ENCODE measurements at regions not wholly inside any gene's neighbourhood (a gene's known extent, or its start where the extent isn't known, plus 50 kb on each side); places are given as distances from the start of the nearest gene placed in this dataset.

DNA sequence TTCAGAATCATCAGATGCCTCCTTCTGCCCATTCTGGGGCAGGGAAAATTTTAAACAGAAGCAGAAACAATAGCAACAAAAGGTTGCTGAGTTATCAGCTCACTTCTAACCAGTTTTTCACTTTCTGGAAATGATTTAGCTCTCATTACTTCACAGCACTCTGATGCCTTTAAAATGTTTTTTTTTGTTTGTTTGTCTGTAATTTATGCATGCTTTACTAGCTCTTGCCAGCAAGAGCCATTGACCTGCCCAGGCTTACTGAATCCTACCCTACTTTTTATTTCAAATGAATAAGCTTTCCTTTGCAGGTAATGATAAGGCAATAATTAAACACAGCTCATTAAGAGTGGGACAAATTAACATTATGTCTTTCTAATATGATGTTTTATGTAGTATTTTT is 466.1 kb upstream of the NOVA1 start:
- no peaks in the 10 kb centered on the region for H3K79me1 ChIP-seq (ENCODE audit: low read depth, low read length)
- no peak overlapping the region for H3K14ac ChIP-seq (ENCODE audit: low read length)
- no peak overlapping the region for H2BK120ac ChIP-seq (ENCODE audit: low read depth, low read length)
- H3K4me2 ChIP-seq (ENCODE audit: insufficient read depth, low read length, poor library complexity, severe bottlenecking) = no peak overlapping the region
- no peaks in the 10 kb centered on the region for H3K36me3 ChIP-seq (replicated peaks in 1 of 2; ENCODE audit: control insufficient read depth in 2 of 2, insufficient read depth in 2 of 2, low read length in 2 of 2)
- H4K8ac ChIP-seq (ENCODE audit: low read depth, low read length) = no peak overlapping the region
- H2AFZ ChIP-seq (ENCODE audit: low read length) = no peak overlapping the region
- no peak overlapping the region for H2BK15ac ChIP-seq (ENCODE audit: low read length)
- no peak for DNase-seq (ENCODE audit: low spot score)
- H3K4me1 ChIP-seq (ENCODE audit: control insufficient read depth in 2 of 2, insufficient read depth in 1 of 2, low read depth in 1 of 2, low read length in 2 of 2) = peaks cover 0 to 2% of the 10 kb centered on the region in 2 donors
- H3K9me3 ChIP-seq (replicated peaks in 1 of 2; ENCODE audit: control insufficient read depth in 2 of 2, insufficient read depth in 1 of 2, low read depth in 1 of 2, low read length in 2 of 2) = no peaks in the 10 kb centered on the region
- no peak overlapping the region for H3K23ac ChIP-seq (ENCODE audit: low read depth, low read length, poor library complexity)
- no peak overlapping the region for H2BK12ac ChIP-seq (ENCODE audit: low read length)
- H2AK5ac ChIP-seq (ENCODE audit: low read depth, low read length) = no peak overlapping the region
- H3K4ac ChIP-seq (ENCODE audit: low read length) = no peak overlapping the region
- no peak overlapping the region for H4K91ac ChIP-seq (ENCODE audit: low read depth, low read length, poor library complexity)
- H3K27ac ChIP-seq (replicated peaks; ENCODE audit: low read length) = no peak overlapping the region
- no peak overlapping the region for H3K18ac ChIP-seq (ENCODE audit: low read length)
- H3K9ac ChIP-seq (ENCODE audit: low read depth, low read length, poor library complexity) = no peak overlapping the region
- H3K4me3 ChIP-seq (ENCODE audit: low read length in 2 of 2) = no peak overlapping the region
- H3K27me3 ChIP-seq (ENCODE audit: control insufficient read depth in 3 of 3, insufficient read depth in 3 of 3, low read depth in 1 of 3, low read length in 3 of 3) = no peaks in the 10 kb centered on the region
- H2BK5ac ChIP-seq (ENCODE audit: low read length) = no peak overlapping the region

GRCh38 chr14:27065886-27066285 is 468.1 kb upstream of the NOVA1 start:
- H4K8ac ChIP-seq (ENCODE audit: low read depth, low read length) = no peak overlapping the region
- no peak overlapping the region for H3K9ac ChIP-seq (ENCODE audit: low read depth, low read length, poor library complexity)
- no peaks in the 10 kb centered on the region for H3K79me1 ChIP-seq (ENCODE audit: low read depth, low read length)
- no CpG with 5 or more reads among the region's 2 CpGs for whole genome bisulfite sequencing, 2 donors (ENCODE audit: extremely low coverage in 2 of 2, insufficient read length in 2 of 2, insufficient replicate concordance in 1 of 2)
- H3K4me1 ChIP-seq (ENCODE audit: control insufficient read depth in 2 of 2, insufficient read depth in 1 of 2, low read depth in 1 of 2, low read length in 2 of 2) = peaks cover 0 to 2% of the 10 kb centered on the region in 2 donors
- no peak overlapping the region for H4K91ac ChIP-seq (ENCODE audit: low read depth, low read length, poor library complexity)
- H2BK12ac ChIP-seq (ENCODE audit: low read length) = no peak overlapping the region
- no peaks in the 10 kb centered on the region for H3K36me3 ChIP-seq (replicated peaks in 1 of 2; ENCODE audit: control insufficient read depth in 2 of 2, insufficient read depth in 2 of 2, low read length in 2 of 2)
- no peak overlapping the region for H2BK15ac ChIP-seq (ENCODE audit: low read length)
- no peak overlapping the region for H2BK5ac ChIP-seq (ENCODE audit: low read length)
- H3K4ac ChIP-seq (ENCODE audit: low read length) = no peak overlapping the region
- no peak overlapping the region for H3K4me3 ChIP-seq (ENCODE audit: low read length in 2 of 2)
- H3K4me2 ChIP-seq (ENCODE audit: insufficient read depth, low read length, poor library complexity, severe bottlenecking) = no peak overlapping the region
- H3K18ac ChIP-seq (ENCODE audit: low read length) = no peak overlapping the region
- no peaks in the 10 kb centered on the region for H3K27me3 ChIP-seq (ENCODE audit: control insufficient read depth in 3 of 3, insufficient read depth in 3 of 3, low read depth in 1 of 3, low read length in 3 of 3)
- H2AK5ac ChIP-seq (ENCODE audit: low read depth, low read length) = no peak overlapping the region
- no peak overlapping the region for H3K27ac ChIP-seq (replicated peaks; ENCODE audit: low read length)
- H3K23ac ChIP-seq (ENCODE audit: low read depth, low read length, poor library complexity) = no peak overlapping the region
- no peak for DNase-seq (ENCODE audit: low spot score)
- no peak overlapping the region for H2BK120ac ChIP-seq (ENCODE audit: low read depth, low read length)
- H3K14ac ChIP-seq (ENCODE audit: low read length) = no peak overlapping the region
- H3K9me3 ChIP-seq (replicated peaks in 1 of 2; ENCODE audit: control insufficient read depth in 2 of 2, insufficient read depth in 1 of 2, low read depth in 1 of 2, low read length in 2 of 2) = no peaks in the 10 kb centered on the region
- no peak overlapping the region for H2AFZ ChIP-seq (ENCODE audit: low read length)

DNA sequence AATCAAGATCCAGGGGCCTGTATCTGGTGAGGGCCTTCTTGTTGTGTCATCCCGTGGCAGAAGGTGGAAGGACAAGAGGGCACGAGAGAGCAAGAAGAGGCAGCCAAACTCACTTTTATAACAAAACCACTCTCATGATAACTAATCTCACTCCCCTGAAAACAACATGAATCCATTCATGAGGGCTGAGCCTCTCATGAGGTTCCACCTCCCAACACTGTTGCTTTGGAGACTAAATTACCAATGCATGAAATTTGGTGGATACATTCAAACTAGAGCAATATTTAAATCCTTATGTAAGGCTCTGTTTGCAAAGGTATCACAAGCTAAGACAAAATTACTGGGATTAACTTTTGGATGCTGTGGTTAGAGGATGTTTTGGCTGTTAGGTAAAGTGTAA is 470.1 kb upstream of the NOVA1 start:
- no CpG with 5 or more reads among the region's 2 CpGs for WGBS, 2 donors (ENCODE audit: extremely low coverage in 2 of 2, insufficient read length in 2 of 2, insufficient replicate concordance in 1 of 2)
- no peak overlapping the region for H3K4ac ChIP-seq (ENCODE audit: low read length)
- no peak overlapping the region for H4K91ac ChIP-seq (ENCODE audit: low read depth, low read length, poor library complexity)
- no peak overlapping the region for H3K23ac ChIP-seq (ENCODE audit: low read depth, low read length, poor library complexity)
- no peak for DNase-seq (ENCODE audit: low spot score)
- peaks cover 0 to 2% of the 10 kb centered on the region in 2 donors for H3K4me1 ChIP-seq (ENCODE audit: control insufficient read depth in 2 of 2, insufficient read depth in 1 of 2, low read depth in 1 of 2, low read length in 2 of 2)
- H3K14ac ChIP-seq (ENCODE audit: low read length) = no peak overlapping the region
- H3K27me3 ChIP-seq (ENCODE audit: control insufficient read depth in 3 of 3, insufficient read depth in 3 of 3, low read depth in 1 of 3, low read length in 3 of 3) = no peaks in the 10 kb centered on the region
- H3K4me3 ChIP-seq (ENCODE audit: low read length in 2 of 2) = no peak overlapping the region
- no peak overlapping the region for H2BK12ac ChIP-seq (ENCODE audit: low read length)
- no peak overlapping the region for H2BK5ac ChIP-seq (ENCODE audit: low read length)
- no peaks in the 10 kb centered on the region for H3K36me3 ChIP-seq (replicated peaks in 1 of 2; ENCODE audit: control insufficient read depth in 2 of 2, insufficient read depth in 2 of 2, low read length in 2 of 2)
- H3K79me1 ChIP-seq (ENCODE audit: low read depth, low read length) = no peaks in the 10 kb centered on the region
- H3K9me3 ChIP-seq (replicated peaks in 1 of 2; ENCODE audit: control insufficient read depth in 2 of 2, insufficient read depth in 1 of 2, low read depth in 1 of 2, low read length in 2 of 2) = no peaks in the 10 kb centered on the region
- no peak overlapping the region for H3K9ac ChIP-seq (ENCODE audit: low read depth, low read length, poor library complexity)
- no peak overlapping the region for H2BK15ac ChIP-seq (ENCODE audit: low read length)
- H2AK5ac ChIP-seq (ENCODE audit: low read depth, low read length) = no peak overlapping the region
- peak overlapping the region; percentile 6 for H2AFZ ChIP-seq (ENCODE audit: low read length)
- H3K4me2 ChIP-seq (ENCODE audit: insufficient read depth, low read length, poor library complexity, severe bottlenecking) = no peak overlapping the region
- H3K18ac ChIP-seq (ENCODE audit: low read length) = no peak overlapping the region
- H4K8ac ChIP-seq (ENCODE audit: low read depth, low read length) = no peak overlapping the region
- no peak overlapping the region for H2BK120ac ChIP-seq (ENCODE audit: low read depth, low read length)
- H3K27ac ChIP-seq (replicated peaks; ENCODE audit: low read length) = no peak overlapping the region

GRCh38 chr14:27072589-27072988 is 474.8 kb upstream of the NOVA1 start:
- Histone ChIP-seq H2BK5ac (ENCODE audit: low read length) (no peak overlapping the region), H3K9ac (ENCODE audit: low read depth, low read length, poor library complexity) (no peak overlapping the region), H2BK120ac (ENCODE audit: low read depth, low read length) (no peak overlapping the region), H4K8ac (ENCODE audit: low read depth, low read length) (no peak overlapping the region), H2BK12ac (ENCODE audit: low read length) (no peak overlapping the region), H3K27me3 (ENCODE audit: control insufficient read depth in 3 of 3, insufficient read depth in 3 of 3, low read depth in 1 of 3, low read length in 3 of 3) (no peaks in the 10 kb centered on the region), H3K4ac (ENCODE audit: low read length) (no peak overlapping the region), H3K23ac (ENCODE audit: low read depth, low read length, poor library complexity) (no peak overlapping the region), H3K14ac (ENCODE audit: low read length) (no peak overlapping the region), H4K91ac (ENCODE audit: low read depth, low read length, poor library complexity) (no peak overlapping the region), H3K36me3 (replicated peaks in 1 of 2; ENCODE audit: control insufficient read depth in 2 of 2, insufficient read depth in 2 of 2, low read length in 2 of 2) (no peaks in the 10 kb centered on the region), H3K4me3 (ENCODE audit: low read length in 2 of 2) (no peak overlapping the region), H3K79me1 (ENCODE audit: low read depth, low read length) (no peaks in the 10 kb centered on the region), H2AK5ac (ENCODE audit: low read depth, low read length) (no peak overlapping the region), H3K18ac (ENCODE audit: low read length) (no peak overlapping the region), H3K9me3 (replicated peaks in 1 of 2; ENCODE audit: control insufficient read depth in 2 of 2, insufficient read depth in 1 of 2, low read depth in 1 of 2, low read length in 2 of 2) (no peaks in the 10 kb centered on the region), H3K4me1 (ENCODE audit: control insufficient read depth in 2 of 2, insufficient read depth in 1 of 2, low read depth in 1 of 2, low read length in 2 of 2) (no peaks in the 10 kb centered on the region), H3K27ac (replicated peaks; ENCODE audit: low read length) (no peak overlapping the region), H3K4me2 (ENCODE audit: insufficient read depth, low read length, poor library complexity, severe bottlenecking) (no peak overlapping the region), H2BK15ac (ENCODE audit: low read length) (no peak overlapping the region), H2AFZ (ENCODE audit: low read length) (no peak overlapping the region)
- no peak for DNase-seq (ENCODE audit: low spot score)
- no CpG with 5 or more reads among the region's 5 CpGs for WGBS, 2 donors (ENCODE audit: extremely low coverage in 2 of 2, insufficient read length in 2 of 2, insufficient replicate concordance in 1 of 2)

Data from neuronal stem cell (in vitro differentiated cells).